Islet precursor cell (in vitro differentiated cells): ENCODE measurements at regions not wholly inside any gene's neighbourhood (a gene's known extent, or its start where the extent isn't known, plus 50 kb on each side); places are given as distances from the start of the nearest gene placed in this dataset.

ENCODE experiments used
- DNase-seq: peaks from one replicate; pipeline ENCODE4 v3.0.0-alpha.2; 2018

DNA sequence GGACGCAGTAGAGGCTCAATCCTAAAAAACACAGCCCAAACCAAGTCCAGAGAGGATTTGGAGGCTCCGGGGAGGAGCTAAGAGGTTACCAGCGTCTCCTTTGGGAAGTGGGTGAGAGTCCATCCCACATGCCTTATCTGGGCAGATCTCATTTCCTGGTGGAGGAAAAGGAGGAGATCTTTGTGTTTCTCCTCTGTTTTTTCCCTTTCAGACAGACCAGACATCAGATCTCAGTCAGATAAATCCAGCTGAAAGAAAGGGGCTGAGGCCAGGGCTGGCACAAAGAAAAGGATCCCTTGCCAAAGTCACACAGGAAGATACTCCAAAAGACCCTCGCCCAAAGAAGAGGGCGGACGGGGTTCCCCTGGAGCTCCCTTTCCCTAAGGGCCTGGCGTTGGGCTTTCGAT, 58.3 kb upstream of the COMTD1 start:
- peak; percentile 61 for DNase-seq

DNA sequence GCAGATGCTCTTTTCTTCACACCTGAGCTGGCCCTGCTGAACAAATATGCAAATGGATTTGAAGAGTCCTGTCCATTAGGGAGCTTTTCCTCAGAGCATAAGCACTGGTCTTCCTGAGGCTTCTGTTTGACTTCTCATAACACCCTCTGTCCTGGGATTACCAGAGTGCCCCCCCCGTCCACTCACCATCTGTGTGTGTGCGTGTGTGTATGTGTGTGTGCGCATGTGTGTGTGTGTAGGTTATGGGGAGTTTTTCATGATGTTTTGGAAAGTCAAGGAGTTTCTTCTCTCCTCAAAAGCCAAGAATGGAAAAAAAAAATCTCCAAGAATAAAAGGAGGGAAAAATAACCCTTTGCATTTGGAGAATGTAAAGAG, 57.7 kb upstream of the COMTD1 start:
- no peak for DNase-seq

DNA sequence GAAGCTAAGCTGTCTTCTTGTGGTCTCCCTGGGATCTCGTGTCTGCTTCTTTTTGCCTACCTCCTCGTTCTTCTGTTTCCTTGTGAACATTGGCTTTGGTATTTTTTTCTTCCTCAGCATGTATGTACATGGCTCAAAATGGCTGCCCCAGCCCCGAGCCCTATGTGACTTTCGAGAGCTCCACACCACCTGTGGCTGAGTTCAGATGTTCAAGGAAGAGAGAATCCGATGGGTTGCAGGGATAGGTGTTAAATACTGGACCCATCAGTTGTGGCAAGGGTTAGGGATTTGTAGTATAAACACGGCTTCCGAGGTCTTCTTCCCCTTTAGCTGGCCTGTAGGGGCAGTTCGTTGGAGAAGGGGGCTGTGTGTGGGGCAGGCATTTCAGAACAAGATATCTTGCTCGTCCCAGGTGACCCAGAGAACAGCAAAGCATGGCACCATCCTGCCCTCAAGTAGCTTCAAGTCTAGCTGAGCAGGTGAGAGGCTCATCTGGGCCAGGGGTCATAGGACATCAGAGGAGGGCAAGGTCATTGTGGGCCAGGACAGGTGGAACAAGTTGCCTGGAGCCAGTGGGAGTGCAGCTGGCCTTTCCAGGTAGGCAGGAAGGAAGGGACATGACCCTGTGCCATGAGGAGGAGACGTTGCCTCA, 57.2 kb upstream of the COMTD1 start:
- DNase-seq = no peak

DNA sequence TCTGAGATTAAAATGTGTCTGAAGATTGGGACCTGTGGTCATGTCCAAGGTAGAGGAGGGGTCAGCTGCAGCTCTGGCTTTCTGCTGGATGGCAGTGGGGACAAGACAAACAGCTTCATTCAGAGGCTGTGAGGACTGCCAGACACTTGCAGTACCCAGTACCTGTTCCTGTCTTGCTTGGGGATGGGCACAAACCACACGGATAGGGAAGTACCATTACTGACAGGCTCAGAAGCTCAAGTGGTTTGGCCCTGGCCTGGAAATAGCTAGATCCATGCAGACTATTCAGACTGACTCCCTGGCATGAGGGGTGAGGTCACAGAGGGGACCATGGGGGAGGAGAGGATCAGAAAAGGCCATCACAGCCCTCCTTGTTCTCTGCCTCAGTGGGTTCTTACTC, 56.0 kb upstream of the COMTD1 start:
- no peak for DNase-seq

DNA sequence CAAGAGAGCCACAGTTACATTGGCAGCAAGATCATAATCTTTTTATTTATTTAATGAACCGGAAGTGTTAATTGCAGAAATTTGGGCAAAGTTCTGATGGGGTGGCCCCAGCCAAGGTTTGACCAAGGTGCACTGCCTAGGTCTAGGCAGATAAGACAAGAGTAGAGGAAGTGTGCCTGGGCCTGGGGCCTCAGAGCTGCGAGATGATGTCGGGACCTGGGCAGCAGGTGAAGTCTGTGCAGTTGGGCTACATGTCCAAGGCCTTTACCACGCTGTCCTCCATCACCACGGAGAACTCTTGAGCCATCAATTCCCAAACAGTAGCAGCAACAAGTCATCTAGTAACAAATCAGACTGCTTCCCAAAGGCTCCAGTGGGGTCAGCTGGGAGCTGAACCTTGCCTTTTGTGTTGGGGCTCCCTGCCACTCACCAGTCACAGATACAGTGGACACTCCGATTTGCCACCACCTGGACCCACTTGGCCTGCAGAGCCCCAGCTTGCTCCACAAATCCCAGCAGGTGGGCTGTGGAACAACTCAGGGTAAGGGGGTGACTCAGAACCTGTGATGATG, 52.5 kb upstream of the COMTD1 start:
- no peak for DNase-seq

DNA sequence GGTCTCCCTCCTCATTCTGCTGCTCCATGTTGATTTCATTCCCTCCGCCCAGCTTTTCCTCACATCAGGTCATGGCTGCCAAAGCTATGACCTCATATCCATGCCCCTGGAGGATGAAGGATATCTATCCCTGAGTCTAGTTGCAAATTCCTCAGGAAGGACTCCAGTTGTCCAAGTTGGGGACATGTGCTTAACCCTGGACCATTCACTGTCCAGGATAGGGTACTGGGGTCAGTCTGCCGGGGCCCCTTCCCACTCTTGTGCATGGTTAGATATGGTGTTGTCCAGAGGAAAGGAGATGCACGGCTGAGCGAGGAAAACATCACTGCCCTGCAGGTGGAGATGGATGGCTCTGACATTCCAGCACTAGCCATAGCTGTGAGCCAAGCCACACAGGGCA, 51.9 kb upstream of the COMTD1 start:
- DNase-seq = no peak

DNA sequence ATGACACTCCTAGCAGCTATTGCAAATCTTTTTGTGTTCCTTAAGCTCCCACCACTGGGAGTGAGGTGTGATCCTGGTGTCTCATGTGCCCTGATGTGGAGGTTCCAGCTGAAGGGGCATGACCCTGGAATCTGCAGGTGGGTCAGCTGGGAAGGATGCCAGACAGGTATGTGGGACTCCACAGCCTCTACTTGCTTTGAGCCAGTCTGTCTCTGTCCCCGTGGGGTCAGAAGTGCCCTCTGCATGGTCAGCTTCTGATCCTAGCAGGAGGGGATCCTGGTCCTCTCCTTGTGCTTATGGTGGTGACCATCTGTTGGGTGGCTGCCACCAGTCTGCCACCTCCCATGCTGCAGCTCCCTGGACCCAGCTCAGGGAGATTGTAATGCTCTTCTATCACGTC, 51.1 kb upstream of the COMTD1 start:
- DNase-seq = no peak
